HG03175 (cell line): ENCODE measurements at regions not wholly inside any gene's neighbourhood (a gene's known extent, or its start where the extent isn't known, plus 50 kb on each side); places are given as distances from the start of the nearest gene placed in this dataset.

Experiments
- ATAC-seq: cut with Tn5 transposase; IDR thresholded peaks from one replicate; pipeline ENCODE4 v1.9.1; 2021; ENCODE audit warnings: mild to moderate bottlenecking, moderate library complexity; ENCODE audit not compliant: unreplicated experiment

GRCh38 chr10:78312197-78313047 is 278.8 kb downstream of the RPS24 start:
- no peak for ATAC-seq

GRCh38 chr10:78313048-78313381 is 279.4 kb downstream of the RPS24 start:
- no peak for ATAC-seq

DNA sequence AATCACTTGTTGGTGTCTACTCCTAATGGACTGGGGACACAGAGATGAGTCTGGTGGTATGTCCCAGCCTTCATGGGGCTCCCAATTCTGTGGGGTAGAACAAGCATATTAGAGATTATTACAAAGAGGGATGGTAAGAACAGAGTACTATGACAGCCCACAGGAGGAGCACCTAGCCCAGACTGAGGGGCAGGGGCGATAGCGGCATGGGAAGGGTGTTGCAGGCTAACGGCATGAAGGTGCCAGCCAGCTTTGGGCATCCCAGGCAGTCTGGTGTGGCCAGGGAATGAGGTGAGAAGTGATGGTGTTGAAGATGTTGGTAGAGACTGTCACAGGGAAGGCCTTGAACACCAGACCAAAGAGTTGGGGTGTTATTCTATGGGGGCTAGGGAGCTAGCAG is 280.0 kb downstream of the RPS24 start:
- no peak for ATAC-seq

DNA sequence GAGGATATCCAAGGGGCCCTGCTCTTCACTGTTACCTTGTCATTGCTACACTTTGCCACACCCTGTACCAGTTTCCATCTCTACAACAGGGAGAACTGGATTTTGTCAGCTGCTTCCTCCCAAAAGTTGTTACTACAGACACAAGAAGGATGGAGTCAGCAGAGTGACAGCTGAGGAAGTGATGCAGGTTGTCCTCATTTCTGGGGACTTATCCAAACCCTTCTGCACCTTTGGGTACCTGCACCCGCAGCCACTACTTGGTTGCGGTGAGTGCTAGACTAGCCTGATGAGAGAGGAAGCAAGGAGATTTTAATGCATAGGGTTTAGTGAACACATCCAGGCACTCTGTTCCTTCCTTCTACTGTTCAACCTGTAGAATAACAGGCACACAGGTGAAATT is 281.0 kb downstream of the RPS24 start:
- ATAC-seq: no peak

- no peak for ATAC-seq
These were observed 282.8 kb downstream of the RPS24 start for GRCh38 chr10:78316451-78316931.

DNA sequence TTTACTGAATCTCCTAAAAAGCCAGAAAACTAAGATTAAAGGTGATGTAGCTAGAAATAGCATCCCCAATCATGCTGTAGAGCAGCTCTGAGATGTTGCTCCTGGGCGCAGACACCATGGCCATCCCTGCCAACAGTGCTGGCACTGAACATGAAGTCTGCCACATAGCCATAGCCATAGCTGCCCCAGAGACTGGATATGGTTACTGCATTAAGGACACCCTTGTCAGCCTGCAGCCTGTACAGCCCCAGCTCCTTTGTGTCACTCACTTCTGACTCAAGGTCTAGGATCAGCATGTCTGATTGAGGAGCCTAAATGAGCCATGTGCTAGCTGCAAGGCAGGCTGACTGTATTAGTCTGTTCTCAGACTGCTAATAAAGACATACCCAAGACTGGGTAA is 284.6 kb downstream of the RPS24 start:
- no peak for ATAC-seq

GRCh38 chr10:78319371-78319770 is 285.7 kb downstream of the RPS24 start:
- no peak for ATAC-seq

GRCh38 chr10:78319841-78320240 is 286.2 kb downstream of the RPS24 start:
- ATAC-seq: no peak

GRCh38 chr10:78320506-78320905 is 286.8 kb downstream of the RPS24 start:
- ATAC-seq: no peak

DNA sequence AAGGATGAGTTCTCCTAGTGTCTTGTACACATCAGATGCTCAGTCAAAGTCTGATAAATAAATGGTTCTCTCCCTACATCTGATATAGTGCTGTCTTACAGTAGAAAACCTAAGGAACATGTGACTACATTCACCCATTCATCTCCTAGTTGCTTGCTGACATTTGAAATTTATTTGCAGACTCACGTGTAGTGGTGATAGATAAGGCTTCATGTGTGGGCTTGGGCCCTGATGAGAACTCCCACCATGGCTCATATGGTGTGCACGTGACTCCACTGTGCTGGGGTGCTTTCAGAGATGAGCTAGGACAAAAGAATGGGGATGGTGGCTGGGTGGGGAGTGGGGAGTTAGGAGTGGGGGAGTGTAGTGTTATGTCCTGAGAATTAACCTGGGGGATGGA is 287.3 kb downstream of the RPS24 start:
- ATAC-seq: no peak

GRCh38 chr10:78321500-78321899 is 287.8 kb downstream of the RPS24 start:
- ATAC-seq: no peak

- no peak for ATAC-seq
These were observed 292.7 kb downstream of the RPS24 start for GRCh38 chr10:78326372-78326771.

DNA sequence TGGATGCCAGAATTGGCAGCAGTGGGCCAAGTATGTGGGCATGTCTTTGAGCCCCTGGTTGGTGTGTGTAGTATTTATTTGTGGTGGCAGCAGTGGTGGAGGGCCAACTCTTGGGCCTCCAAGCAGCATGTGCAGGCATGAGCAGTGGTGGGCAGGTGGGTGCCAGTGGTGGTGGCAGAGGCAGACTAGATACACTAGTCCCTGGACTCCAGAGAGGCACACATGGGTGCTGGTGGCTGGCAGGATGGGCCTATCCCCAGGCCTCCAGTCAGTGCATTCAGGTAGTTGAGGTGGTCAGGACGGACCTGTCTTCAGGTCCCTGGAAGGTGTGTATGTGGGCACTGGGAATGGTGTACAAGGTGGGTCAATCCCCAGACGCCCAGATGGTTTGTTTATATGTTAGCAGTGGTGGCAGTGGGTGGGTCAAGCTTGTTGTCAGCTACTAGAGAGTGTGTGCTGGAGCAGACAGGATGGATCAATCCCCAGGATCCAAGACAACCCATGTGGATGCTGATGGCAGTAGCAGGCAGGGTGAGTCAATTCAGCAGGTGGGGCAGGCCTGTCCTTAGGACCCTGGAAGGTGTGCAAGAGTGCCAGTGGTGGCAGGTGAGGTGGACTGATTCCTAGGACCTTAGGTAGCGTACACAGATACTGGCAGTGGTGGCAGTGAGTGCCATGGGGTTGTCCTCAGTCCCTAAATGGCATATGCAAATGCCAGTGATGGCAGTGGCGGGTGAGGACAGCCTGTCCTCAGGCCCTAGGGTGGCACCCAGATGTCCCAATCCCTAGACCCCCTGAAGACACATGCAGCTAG is 294.3 kb downstream of the RPS24 start:
- ATAC-seq: no peak

- no peak for ATAC-seq
These were observed 295.1 kb downstream of the RPS24 start for GRCh38 chr10:78328592-78329404.

DNA sequence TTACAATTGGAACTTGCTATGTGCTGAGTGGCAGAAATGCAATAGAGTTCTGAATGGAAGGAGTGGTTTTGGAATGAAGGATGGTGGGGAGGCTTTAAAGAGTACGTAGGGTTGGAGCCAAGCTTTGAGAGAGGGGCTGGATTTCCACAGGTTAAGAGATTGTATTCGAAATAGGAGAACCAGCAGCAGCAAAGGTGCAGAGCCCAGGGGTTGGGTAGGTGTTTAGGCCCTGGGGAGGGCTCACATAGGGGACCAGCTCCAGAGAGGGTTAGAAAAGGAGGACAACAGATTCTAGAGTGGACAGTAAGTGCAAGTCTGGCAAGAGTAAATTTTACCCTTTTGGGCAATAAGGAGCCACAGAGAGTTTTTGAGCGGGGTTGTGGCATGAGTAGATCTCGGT is 297.2 kb downstream of the RPS24 start:
- no peak for ATAC-seq

DNA sequence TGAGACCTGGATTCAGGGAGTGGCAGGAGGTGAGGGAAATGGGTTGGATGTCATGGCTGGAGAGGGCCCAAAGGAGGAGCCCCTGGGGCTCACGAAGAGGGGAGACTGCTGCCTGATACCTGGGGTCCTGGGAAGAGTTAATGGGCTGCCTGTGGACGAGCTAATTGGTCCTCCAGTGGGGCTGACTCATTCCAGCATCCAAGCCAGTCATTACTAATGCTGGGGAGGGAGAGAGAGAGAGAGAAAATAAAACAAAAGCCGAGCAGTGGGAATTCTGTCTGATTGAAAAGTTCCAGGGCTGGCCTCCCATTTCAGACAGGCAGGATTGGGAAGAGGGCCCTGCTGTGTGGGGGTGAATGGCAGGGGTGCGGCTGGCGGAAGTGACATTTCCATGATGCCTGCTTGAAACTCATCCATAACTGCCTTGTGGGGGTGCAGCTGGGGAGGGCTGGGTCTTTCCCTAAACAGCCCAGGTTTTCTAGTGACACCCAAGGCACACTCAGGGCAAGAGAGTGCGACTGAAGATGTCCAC is 297.8 kb downstream of the RPS24 start:
- no peak for ATAC-seq

DNA sequence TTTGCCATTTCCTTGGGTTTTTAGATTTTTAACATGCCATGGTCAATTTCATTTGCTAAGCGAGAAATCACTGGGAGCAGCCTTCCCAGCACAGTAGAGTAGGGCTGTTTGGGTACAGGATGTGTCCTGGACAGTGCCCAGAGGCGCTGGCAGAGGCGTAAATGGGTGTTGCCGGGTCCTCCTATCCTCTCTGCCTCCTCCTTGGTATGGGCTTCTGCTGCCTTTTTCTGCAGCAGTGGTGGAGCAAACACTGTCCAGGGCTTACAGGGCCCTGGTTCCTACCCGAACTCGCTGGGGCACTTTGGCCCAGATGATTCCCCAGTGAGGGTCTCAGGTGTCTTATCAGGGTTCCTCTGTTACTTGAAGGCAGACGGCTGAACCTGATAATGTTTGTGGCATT is 298.3 kb downstream of the RPS24 start:
- ATAC-seq: no peak

DNA sequence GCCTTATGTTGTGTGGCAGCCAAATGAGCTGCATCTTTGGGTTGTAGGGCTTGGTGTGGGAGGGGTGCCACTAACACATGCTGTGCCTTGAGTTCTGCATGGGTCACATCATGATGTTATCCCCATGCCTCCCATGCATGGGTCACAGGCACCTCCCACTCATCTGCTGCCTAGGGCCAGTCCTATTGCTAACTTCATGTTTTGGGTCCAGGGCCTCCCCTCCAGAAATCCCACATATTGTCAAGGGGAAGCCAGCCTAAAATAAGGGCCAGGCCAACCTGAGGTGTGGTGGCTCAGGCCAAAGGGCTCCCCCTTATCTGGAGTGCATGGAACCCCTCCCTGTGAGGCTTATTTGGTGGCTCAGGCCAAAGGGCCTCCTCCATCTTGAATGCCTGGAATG is 299.0 kb downstream of the RPS24 start:
- ATAC-seq: no peak

DNA sequence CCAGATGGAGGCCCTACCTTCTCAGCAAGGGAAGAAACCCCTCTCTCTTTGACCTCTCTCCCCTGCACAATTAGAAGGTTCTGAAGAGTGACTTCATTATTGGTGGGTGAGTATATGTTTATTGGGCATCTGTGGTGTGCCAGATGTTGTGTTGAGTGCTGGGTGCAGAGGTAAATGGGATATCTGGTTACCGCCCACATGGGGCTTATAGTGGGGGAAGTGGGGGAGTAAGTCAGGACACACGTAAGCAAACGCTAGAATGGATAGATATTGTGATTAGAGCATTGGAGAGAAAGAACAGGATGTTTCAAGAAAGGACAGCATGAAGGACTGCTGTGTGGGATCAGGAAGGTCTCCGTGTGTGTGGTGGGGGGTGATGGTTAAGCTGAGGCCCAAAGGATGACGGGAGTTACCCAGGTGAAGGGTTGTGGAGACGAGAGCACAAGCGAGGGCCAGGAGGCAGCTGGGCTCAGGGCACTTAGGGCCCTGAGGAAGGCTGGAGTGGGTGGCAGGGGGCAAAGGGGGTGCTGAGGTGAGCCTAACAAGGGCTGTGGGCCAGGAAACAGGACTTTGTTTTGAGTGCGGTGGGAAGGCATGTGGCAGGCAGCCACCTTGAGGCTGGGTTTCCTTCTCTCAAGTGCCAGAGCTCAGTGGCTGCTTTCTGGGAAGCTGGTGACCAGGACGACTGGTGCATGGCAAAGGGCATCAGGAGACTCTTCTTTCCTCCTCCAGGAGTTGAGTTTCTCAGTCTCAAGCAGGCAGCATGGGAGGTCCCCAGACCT is 299.9 kb downstream of the RPS24 start:
- no peak for ATAC-seq

GRCh38 chr10:78335371-78335690 is 301.7 kb downstream of the RPS24 start:
- ATAC-seq: no peak
